HEK293 (cell line): ENCODE measurements at regions not wholly inside any gene's neighbourhood (a gene's known extent, or its start where the extent isn't known, plus 50 kb on each side); places are given as distances from the start of the nearest gene placed in this dataset.

ENCODE experiments used
- CTCF ChIA-PET: fragments of 350-600 bp; formaldehyde crosslinking; extraction: SDS; loops from one replicate; lab custom pipeline; 2021; ENCODE audit warnings: antibody characterized with exemption; lab: Yijun Ruan, JAX
- POLR2A ChIA-PET: fragments of 300-600 bp; formaldehyde crosslinking; extraction: SDS; loops from one replicate; lab custom pipeline; 2020; ENCODE audit warnings: antibody characterized with exemption, inconsistent platforms; lab: Yijun Ruan, JAX
- H3K27ac ChIP-seq: fragments of 200-500 bp; sonication (Bioruptor generic); 2 replicates; pipeline ENCODE4 v1.5.1; 2014; ENCODE audit warnings: low read depth, low read length, control low read depth, inconsistent platforms; ENCODE audit errors: extremely low read depth
- H3K36me3 ChIP-seq, 2 experiments: fragments of 200-500 bp in 1 of 2; sonication (Bioruptor generic) in 1 of 2; 1 replicate in 1 of 2; 2 replicates in 1 of 2; pipeline ENCODE4 v1.5.1; 2014 to 2017; ENCODE audit warnings: inconsistent platforms in 2 of 2, low read length in 2 of 2; ENCODE audit not compliant: control insufficient read depth in 2 of 2, insufficient read depth in 1 of 2
- H3K4me1 ChIP-seq: fragments of 200-500 bp; sonication (Bioruptor generic); 2 replicates; pipeline ENCODE4 v1.5.1; 2014; ENCODE audit warnings: mild to moderate bottlenecking, low read length, inconsistent platforms; ENCODE audit not compliant: control insufficient read depth, insufficient read depth
- H3K4me3 ChIP-seq: 2 replicates; pipeline ENCODE4 v1.5.1; 2011; ENCODE audit warnings: low read depth, mild to moderate bottlenecking, control low read depth, low read length, moderate library complexity
- H3K9me3 ChIP-seq: fragments of 200-500 bp; sonication (Bioruptor generic); 2 replicates; pipeline ENCODE4 v1.5.1; 2014; ENCODE audit warnings: low read depth, low read length, inconsistent platforms; ENCODE audit not compliant: control insufficient read depth, insufficient read depth
- IKZF3 ChIP-seq: fragments of 450-650 bp; IDR thresholded peaks from 2 replicates; pipeline ENCODE4 v1.5.0; 2018; ENCODE audit warnings: missing biosample characterization, mild to moderate bottlenecking, missing genetic modification characterization, moderate library complexity
- PATZ1 ChIP-seq: fragments of 450-650 bp; formaldehyde crosslinking; IDR thresholded peaks from 2 replicates; pipeline ENCODE4 v1.5.1; 2016; ENCODE audit warnings: missing biosample characterization, missing genetic modification characterization
- PBX3 ChIP-seq: sonication (generic); formaldehyde crosslinking; IDR thresholded peaks from 2 replicates; pipeline ENCODE4 v1.8.1; 2022; ENCODE audit warnings: mild to moderate bottlenecking, moderate library complexity, missing genetic modification reagents
- REPIN1 ChIP-seq: fragments of 450-650 bp; formaldehyde crosslinking; IDR thresholded peaks from 2 replicates; pipeline ENCODE4 v1.5.1; 2017; ENCODE audit warnings: missing biosample characterization, missing genetic modification characterization, low read depth
- TSHZ1 ChIP-seq: fragments of 450-650 bp; formaldehyde crosslinking; IDR thresholded peaks from 2 replicates; pipeline ENCODE4 v1.5.1; 2016; ENCODE audit warnings: missing biosample characterization, missing genetic modification characterization, borderline replicate concordance
- YY1 ChIP-seq: fragments of 450-650 bp; formaldehyde crosslinking; IDR thresholded peaks from 2 replicates; pipeline ENCODE4 v1.5.1; 2018; ENCODE audit warnings: missing biosample characterization, missing genetic modification characterization
- ZEB2 ChIP-seq: fragments of 450-650 bp; formaldehyde crosslinking; IDR thresholded peaks from 2 replicates; pipeline ENCODE4 v1.5.1; 2016; ENCODE audit warnings: missing biosample characterization, missing genetic modification characterization
- ZFP3 ChIP-seq: fragments of 450-650 bp; formaldehyde crosslinking; IDR thresholded peaks from 2 replicates; pipeline ENCODE4 v1.5.1; 2016; ENCODE audit warnings: low read depth, missing biosample characterization, missing genetic modification characterization
- ZIC2 ChIP-seq: fragments of 450-650 bp; formaldehyde crosslinking; IDR thresholded peaks from 2 replicates; pipeline ENCODE4 v1.5.1; 2016; ENCODE audit warnings: missing biosample characterization, missing genetic modification characterization
- ZNF112 ChIP-seq: fragments of 450-650 bp; formaldehyde crosslinking; IDR thresholded peaks from 2 replicates; pipeline ENCODE4 v1.5.0; 2017; ENCODE audit warnings: missing biosample characterization, missing genetic modification characterization
- ZNF214 ChIP-seq: fragments of 450-650 bp; formaldehyde crosslinking; IDR thresholded peaks from 2 replicates; pipeline ENCODE4 v1.5.1; 2017; ENCODE audit warnings: missing biosample characterization, mild to moderate bottlenecking, missing genetic modification characterization, borderline replicate concordance
- ZNF529 ChIP-seq: fragments of 450-650 bp; formaldehyde crosslinking; IDR thresholded peaks from 2 replicates; pipeline ENCODE4 v1.5.1; 2017; ENCODE audit warnings: missing genetic modification characterization, missing biosample characterization; ENCODE audit not compliant: insufficient replicate concordance
- ZNF549 ChIP-seq: fragments of 450-650 bp; IDR thresholded peaks from 2 replicates; pipeline ENCODE4 v1.5.1; 2018; ENCODE audit warnings: missing biosample characterization, missing genetic modification characterization, mild to moderate bottlenecking, inconsistent platforms, moderate library complexity
- ZNF555 ChIP-seq: fragments of 450-650 bp; formaldehyde crosslinking; conservative IDR thresholded peaks from 2 replicates; pipeline ENCODE4 v1.5.1; 2017; ENCODE audit warnings: missing biosample characterization, mild to moderate bottlenecking, missing genetic modification characterization, inconsistent platforms
- ZNF670 ChIP-seq: fragments of 450-650 bp; formaldehyde crosslinking; IDR thresholded peaks from 2 replicates; pipeline ENCODE4 v1.5.1; 2016; ENCODE audit warnings: missing biosample characterization, missing genetic modification characterization, low read depth
- ZNF707 ChIP-seq: fragments of 450-650 bp; formaldehyde crosslinking; IDR thresholded peaks from 2 replicates; pipeline ENCODE4 v1.5.1; 2016; ENCODE audit warnings: missing biosample characterization, missing genetic modification characterization
- ZNF791 ChIP-seq: fragments of 450-650 bp; formaldehyde crosslinking; IDR thresholded peaks from 2 replicates; pipeline ENCODE4 v1.5.1; 2016; ENCODE audit warnings: missing biosample characterization, missing genetic modification characterization
- ZSCAN30 ChIP-seq: fragments of 450-650 bp; IDR thresholded peaks from 2 replicates; pipeline ENCODE4 v1.5.1; 2018; ENCODE audit warnings: missing biosample characterization, mild to moderate bottlenecking, missing genetic modification characterization, moderate library complexity
- TF ChIP-seq, protein P1 (sequence below): fragments of 450-650 bp; IDR thresholded peaks from 2 replicates; pipeline ENCODE4 v1.5.1; 2018; ENCODE audit warnings: missing biosample characterization, mild to moderate bottlenecking, missing genetic modification characterization
- TF ChIP-seq, protein P2 (sequence below): fragments of 450-650 bp; formaldehyde crosslinking; IDR thresholded peaks from 2 replicates; pipeline ENCODE4 v1.5.1; 2016; ENCODE audit warnings: missing biosample characterization, missing genetic modification characterization, low read depth

- Histone ChIP-seq H3K4me1 (no peaks in the 10 kb centered on the region), H3K9me3 (no peaks in the 10 kb centered on the region), H3K27ac (no peak overlapping the region), H3K36me3 (no peaks in the 10 kb centered on the region), H3K4me3 (no peak overlapping the region)
- ChIA-PET POLR2A (no interaction called here), CTCF (interaction anchor here (0.6 kb wide), 1 partner anchor 900 kb away, joined by 8 read pairs; no protein-coding TSS in a partner anchor)
- TF ChIP-seq, protein P1, sequence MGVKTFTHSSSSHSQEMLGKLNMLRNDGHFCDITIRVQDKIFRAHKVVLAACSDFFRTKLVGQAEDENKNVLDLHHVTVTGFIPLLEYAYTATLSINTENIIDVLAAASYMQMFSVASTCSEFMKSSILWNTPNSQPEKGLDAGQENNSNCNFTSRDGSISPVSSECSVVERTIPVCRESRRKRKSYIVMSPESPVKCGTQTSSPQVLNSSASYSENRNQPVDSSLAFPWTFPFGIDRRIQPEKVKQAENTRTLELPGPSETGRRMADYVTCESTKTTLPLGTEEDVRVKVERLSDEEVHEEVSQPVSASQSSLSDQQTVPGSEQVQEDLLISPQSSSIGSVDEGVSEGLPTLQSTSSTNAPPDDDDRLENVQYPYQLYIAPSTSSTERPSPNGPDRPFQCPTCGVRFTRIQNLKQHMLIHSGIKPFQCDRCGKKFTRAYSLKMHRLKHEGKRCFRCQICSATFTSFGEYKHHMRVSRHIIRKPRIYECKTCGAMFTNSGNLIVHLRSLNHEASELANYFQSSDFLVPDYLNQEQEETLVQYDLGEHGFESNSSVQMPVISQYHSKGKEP (tag by site-specific recombination), result no peak
- TF ChIP-seq PATZ1 (tag by site-specific recombination), result no peak
- no peak for TF ChIP-seq ZEB2 (tag by site-specific recombination)
- TF ChIP-seq ZNF791 (tag by site-specific recombination), result no peak
- no peak for TF ChIP-seq ZNF555 (tag by site-specific recombination)
- no peak for TF ChIP-seq ZNF549 (tag by site-specific recombination)
- TF ChIP-seq ZNF670, result no peak
- TF ChIP-seq ZIC2, result no peak
- TF ChIP-seq YY1 (tag by site-specific recombination), result no peak
- no peak for TF ChIP-seq ZSCAN30
- TF ChIP-seq IKZF3, result no peak
- no peak for TF ChIP-seq ZNF112
- TF ChIP-seq TSHZ1 (tag by site-specific recombination), result no peak
- no peak for TF ChIP-seq ZNF214 (tag by site-specific recombination)
- TF ChIP-seq, protein P2, sequence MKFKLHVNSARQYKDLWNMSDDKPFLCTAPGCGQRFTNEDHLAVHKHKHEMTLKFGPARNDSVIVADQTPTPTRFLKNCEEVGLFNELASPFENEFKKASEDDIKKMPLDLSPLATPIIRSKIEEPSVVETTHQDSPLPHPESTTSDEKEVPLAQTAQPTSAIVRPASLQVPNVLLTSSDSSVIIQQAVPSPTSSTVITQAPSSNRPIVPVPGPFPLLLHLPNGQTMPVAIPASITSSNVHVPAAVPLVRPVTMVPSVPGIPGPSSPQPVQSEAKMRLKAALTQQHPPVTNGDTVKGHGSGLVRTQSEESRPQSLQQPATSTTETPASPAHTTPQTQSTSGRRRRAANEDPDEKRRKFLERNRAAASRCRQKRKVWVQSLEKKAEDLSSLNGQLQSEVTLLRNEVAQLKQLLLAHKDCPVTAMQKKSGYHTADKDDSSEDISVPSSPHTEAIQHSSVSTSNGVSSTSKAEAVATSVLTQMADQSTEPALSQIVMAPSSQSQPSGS, result no peak
- TF ChIP-seq ZFP3, result no peak
- TF ChIP-seq PBX3 (CRISPR knock-in tag), result no peak
- TF ChIP-seq ZNF529 (tag by site-specific recombination), result no peak
- no peak for TF ChIP-seq REPIN1
- TF ChIP-seq ZNF707 (tag by site-specific recombination), result no peak
Measured at GRCh38 chr5:101676646-101677045, 619.4 kb downstream of the SLCO4C1 start.
